G401.6 (cell line): ENCODE measurements at regions not wholly inside any gene's neighbourhood (a gene's known extent, or its start where the extent isn't known, plus 50 kb on each side); places are given as distances from the start of the nearest gene placed in this dataset.
A peak's percentile ranks its signal among the peaks of the same experiment; 100 is the strongest.

Experiments used
- FAIRE-seq: peaks from 2 replicates; lab custom pipeline; 2012; peaks lifted over from hg19 to GRCh38; lab: Jason Lieb, UNC

DNA sequence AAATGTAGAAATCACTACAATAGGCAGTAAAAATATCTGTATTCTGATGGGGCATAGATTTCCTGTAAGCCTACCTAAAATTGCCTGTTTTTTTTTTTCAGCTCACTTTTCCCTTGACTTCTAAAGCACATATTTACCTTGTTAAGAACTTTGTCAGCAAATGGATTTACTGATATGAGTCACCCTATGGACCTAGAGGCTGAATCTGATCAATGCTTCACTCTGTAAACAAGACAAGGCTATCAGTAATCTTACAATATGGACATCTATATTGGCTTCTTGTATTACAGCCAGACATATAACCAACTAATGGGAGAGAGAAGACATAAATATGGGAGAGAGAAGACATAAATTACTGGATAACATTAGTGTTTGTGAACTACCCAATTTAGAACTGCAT, 792.7 kb upstream of the CHD1 start:
- FAIRE-seq: no peak

DNA sequence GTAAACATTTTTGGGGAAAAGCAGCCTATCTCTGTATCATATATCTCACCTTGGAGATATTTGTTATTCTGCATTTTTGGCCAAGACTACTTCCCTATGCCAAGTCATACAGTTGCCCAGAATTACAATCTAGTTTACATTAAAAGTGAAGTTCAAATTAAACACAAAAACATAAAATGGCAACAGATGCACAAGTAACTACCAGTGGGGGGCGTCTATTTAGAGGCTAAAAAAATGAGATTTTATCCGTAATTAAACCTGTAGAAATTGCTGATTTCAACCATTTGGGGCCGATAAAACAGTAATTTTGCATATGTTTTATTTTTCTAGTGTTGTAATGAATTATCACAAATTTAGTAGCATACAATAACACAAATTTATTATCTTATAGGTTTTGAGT, 787.1 kb upstream of the CHD1 start:
- FAIRE-seq: no peak

DNA sequence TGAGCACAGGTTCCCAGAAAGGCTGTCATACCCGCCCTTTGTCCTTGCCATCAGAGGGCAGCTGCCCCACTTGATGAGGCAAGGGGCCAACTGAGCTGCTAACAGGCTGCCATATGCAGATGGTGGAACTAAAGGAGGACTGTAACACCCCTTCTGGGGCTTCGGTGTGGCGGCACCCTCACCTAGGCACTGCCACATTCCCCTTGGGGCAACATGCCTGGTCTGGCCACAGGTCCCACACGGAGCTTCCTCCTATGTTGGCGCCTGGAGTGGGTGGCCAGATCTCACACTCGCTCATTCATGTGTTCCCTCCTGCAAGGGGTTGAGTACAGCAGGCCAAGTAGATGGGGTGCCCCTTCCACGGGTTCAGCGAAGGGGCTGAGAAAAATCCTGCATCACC, 777.4 kb upstream of the CHD1 start:
- FAIRE-seq: no peak

DNA sequence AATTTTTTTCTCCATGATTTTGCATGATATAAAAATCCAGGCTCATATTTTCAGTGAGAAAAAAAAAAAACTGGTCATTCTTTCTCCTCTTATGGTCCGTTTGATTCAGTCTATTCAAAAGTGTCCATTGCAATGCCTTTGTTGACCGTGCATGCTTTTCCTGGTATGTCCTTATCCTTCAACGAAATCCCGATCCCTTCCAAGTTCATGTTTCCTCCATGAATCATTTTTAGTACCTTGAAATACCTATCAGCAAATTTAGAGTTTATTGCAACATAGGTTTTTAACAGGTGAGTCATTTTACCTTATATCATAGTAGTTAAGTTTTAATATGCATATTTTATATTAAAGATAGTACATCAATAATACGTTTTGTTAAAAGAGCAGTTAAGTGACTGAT, 773.8 kb upstream of the CHD1 start:
- no peak for FAIRE-seq

DNA sequence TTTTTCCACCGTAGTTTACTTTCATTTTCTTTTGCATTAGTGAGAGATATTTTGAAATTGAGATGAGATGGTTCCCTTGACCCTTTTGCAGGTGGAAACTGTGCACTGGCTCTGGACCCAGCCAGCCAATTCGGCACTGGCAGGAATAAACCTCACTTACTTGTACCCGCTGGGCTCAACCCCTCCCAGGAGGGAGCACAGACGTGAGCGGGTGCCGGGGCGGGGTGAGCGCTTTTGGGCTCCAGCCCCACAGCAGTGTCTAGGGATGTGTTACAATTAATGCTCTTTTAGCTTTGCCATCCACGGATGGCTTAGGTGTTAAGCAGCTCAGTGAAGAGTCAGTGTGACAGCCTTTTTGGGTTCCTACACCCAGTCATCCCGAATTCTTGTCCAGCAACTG, 766.1 kb upstream of the CHD1 start:
- no peak for FAIRE-seq

DNA sequence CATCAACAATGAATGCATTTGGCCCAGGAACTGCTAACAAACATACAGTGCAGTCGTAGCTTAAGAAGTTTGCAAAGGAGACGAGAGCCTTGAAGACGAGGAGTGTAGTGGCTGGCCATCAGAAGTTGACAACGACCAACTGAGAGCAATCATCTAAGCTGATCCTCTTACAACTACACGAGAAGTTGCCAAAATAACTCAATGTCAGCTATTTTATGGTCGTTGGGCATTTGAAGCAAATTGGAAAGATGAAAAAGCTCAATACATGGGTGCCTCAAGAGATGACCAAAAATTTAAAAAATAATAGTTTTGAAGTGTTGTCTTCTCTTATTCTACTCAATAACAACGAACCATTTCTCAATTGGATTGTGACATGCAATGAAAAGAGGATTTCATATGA, 757.7 kb upstream of the CHD1 start:
- no peak for FAIRE-seq

DNA sequence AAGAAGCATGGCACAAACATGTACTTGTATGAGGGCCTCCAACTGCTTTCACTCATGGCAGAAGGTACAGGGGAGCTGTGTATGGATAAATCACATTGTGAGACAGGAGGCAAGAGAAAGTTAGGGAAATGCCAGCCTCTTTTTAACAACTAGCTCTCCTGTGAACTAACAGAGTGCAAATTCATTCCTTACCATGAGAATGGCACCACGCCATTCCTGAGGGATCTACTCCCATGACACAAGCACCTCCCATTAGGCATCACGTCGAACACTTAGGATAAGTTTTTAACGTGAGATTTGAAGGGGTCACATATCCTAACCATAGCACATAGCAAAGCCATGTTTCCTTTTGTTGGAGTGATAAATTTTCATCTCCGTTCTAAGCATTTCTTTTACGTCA, 747.2 kb upstream of the CHD1 start:
- FAIRE-seq: no peak

DNA sequence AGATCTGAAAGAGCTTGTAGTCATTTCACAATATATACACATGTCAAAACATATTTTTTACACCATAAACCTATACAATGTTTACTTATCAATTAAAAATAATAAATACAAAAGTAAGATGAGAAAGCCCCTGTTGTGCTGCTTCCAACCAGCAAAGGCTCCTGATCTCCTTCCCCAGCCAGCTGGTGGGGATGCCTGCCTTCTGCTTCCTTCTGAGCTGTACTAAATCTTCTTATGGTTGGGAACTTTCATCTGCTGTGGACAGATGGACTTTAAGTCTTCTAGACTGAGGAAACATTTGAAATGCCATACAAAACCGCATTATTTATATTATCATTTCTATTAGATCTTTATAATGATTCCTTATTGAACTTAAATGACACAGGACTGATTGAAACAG, 745.3 kb upstream of the CHD1 start:
- no peak for FAIRE-seq

DNA sequence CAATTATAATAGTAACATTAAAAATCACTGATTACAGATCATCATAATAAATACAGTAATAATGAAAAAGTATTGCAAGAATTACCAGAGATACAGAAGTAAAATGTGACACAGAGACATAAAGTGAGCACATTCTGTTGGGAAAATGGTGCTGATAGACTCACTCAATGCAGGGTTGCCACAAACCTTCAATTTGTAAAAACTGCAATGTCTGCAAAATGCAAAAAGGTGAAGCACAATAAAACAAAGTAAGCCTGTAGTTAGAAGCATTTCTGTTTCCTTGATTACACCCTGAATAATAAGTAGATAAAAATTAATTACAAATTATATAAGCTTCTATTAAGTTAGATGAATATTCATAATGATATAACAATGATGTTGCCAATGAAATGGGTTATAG, 736.2 kb upstream of the CHD1 start:
- FAIRE-seq: no peak

DNA sequence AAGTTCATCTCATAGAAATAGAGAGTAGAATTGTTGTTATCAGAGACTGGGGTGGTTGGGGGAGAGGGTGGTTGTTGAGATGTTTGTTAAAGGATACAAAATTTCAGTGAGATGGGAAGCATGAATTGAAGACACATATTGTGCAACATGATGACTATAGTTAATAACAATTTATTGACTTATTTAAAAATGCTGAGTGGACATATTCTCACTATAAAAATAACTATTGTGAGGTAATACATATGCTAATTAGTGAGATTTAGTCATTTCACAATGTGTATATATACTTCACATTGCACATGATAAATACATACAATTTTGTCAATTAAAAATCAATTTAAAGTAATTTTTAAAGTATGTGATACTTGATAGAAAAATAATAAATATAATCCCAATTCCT, 722.5 kb upstream of the CHD1 start:
- peak; percentile 63 for FAIRE-seq

DNA sequence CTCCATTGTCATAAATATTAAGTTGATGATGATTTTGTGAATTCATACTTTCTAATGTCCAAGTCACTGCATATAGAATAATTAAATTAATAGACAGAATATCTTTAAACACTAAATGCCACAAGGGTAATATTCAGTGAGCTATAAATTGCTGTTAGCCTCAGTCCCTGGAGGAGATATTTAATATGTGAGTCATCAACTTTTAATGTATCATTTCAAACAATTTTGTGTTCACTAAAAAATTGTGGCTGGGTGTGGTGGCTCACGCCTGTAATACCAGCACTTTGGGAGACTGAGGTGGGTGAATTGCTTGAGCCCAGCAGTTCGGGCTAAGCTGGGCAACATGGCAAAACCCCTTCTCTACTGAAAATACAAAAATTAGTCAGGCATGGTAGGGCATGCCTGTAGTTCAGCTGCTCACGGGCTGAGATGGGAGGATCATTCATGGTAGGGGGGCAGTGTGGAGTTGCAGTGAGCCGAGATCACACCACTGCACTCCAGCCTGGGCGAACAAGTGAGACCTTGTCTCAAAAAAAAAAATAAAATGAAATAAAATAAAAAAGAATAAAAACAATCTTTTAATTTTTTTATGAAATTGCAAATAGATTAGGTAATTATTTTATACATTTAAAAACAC, 717.3 kb upstream of the CHD1 start:
- no peak for FAIRE-seq

DNA sequence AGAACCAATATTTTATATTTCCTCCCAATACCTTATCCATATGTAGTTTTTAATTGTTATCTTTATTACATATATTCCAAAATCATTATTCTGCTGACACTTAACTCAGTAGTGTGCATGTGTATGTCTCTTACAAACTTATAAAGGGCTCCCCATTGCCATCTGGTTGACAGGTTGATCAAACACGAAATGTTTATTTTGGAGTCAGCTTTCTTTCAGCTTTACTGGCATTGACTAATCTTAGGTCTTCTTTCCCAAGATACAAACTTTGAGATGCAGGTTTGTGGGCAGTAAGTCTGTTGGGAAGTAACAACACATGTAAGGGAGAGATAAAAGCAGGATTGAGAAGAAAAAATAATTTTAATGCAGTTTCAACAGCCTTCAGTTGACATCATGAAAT, 716.0 kb upstream of the CHD1 start:
- FAIRE-seq: no peak

DNA sequence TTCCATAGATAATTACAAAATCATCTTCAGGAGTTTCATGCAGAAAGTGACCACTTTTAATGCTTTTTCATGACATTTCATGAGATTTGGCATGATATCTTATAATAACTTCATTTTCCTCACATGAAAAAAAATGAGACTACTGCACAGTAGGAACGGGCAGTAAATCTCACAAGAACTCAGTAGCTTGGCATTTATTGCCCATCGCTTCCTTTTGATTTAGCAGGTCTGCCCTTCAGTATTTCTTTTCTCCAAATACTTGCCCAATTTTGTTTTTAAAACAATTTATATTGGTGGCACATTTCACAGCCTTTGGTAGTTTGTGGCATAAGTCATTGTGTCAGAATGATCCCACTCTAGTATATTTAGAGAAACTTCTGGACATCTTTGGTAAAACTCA, 711.8 kb upstream of the CHD1 start:
- FAIRE-seq: no peak

DNA sequence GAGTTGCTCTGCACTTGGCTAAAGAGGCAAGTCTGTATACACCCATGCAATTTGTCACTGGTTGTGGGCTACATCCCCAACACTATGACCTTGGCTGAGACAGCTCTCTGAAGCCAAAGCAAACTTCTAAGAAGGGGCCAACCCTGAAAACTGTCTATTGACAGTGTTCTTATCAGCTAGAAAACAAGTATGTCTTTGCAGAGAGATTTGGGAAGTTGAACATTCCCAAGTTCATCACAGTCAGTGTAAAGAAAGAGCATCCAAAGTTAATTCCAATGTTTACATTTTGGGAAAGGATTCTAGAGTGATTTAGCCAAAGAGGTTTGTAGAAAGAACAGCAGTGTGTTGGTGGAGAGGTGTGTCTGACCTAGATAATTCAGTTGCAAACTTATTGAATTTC, 711.1 kb upstream of the CHD1 start:
- no peak for FAIRE-seq

DNA sequence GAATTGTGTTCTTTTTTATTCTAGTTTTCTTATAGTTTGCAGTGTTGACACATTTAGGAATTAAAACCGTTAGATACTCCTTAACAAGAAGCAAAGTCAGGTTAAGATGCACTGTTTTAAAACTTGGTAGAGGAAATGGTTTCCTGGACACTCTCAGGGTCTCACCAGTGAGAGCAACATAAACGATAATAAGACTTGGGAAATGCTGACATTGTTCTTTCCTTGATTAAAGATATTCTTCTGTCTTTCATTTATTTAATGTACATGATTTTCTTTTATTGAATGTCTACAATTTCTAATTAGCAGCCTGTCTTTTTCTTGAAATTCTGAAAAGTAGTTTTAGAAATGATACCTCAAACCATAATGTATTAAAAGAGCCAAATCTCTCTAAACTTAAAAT, 707.9 kb upstream of the CHD1 start:
- no peak for FAIRE-seq

DNA sequence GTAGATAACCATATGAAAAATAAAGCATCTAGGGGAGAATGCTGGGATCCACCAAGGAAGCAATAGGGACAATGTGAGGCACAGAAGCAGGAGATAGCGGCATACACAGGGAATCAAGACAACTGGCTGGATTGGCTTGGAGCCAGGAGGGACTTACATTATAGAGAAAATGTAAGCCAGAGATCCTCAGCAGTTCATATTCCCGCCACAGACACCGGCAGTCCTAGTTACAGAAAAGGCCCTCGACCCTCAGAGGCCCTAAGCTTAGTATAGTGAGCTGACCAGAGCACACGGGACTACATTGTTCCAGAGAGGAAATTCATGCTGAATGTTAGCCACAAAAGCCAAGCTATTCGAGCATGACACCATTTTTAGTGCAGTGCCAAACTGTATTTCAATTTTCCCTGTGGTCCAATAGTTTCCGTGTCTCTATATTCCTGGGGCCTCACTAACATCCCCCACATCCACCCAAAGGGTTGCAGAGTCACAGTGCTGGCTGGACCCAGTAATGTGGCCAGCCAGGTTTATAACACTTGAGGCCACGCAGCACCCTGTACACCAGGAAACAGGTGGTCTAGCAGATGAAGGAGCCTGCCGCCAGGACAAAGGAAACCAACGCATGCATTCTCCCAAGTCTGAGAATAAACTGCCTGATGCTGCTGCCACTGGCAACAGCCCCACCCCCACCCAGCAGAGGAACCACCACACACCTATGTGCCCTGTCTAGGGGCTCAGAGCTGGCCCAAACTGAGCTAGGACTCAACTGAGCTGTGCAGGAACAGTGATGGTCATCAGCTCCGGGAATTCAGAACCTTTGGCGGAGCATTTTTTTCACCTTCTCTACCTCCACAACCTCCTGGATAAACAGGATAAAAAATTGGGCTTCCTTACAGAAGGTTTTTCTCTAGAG, 693.2 kb upstream of the CHD1 start:
- FAIRE-seq: no peak

DNA sequence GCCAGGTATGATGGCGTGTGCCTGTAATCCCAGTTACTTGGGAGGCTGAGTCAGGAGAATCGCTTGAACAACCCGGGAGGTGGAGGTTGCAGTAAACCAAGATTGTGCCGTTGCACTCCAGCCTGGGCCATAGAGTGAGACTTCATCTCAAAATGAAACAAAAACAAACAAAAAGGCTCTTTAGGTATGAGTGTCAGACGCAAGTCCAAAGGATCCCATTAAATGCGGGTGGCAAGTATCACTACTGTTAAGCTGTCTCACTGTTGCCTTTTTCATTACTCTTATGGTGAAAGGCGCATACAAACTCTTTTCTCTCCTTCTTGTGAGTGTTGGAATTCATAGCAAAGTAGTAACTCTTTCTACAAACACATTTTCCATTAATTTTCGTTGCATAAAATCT, 688.5 kb upstream of the CHD1 start:
- FAIRE-seq: no peak

DNA sequence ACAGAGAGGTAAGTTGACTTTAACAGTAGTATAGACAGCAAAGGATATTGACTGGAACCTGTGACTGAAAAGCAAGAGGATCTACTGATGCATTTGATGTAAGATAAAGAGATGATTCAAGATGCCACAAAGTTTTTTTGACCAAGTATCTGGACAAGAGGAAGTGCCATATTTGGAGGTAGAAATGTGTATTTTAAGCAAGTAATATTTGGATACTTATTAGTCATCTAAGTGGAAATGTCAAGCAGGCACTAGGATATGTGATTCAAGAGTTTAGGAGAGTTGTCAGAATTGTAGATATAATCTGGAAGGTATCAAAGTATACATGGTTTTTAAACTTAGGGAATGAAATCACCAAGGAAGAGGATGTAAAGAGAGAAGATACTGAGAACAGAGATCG, 686.1 kb upstream of the CHD1 start:
- FAIRE-seq: no peak

DNA sequence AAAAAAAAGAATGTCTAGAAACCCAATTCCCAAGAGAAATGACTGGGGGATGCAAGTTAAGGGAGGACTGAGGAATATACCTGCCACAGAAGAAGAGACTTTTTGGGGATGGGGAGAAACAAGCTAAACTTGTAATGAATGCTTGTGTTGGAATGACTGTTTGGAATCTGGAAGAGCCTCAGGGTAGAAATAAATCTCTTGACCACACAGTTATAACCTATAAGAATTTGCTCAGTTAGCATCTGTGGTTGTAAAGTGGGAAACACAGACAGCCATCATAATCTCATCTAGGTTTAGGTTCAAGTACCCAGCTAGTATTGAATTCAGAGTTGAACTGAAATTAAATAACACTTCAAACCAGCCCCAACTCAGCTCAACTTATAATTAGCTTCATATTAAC, 678.3 kb upstream of the CHD1 start:
- no peak for FAIRE-seq

DNA sequence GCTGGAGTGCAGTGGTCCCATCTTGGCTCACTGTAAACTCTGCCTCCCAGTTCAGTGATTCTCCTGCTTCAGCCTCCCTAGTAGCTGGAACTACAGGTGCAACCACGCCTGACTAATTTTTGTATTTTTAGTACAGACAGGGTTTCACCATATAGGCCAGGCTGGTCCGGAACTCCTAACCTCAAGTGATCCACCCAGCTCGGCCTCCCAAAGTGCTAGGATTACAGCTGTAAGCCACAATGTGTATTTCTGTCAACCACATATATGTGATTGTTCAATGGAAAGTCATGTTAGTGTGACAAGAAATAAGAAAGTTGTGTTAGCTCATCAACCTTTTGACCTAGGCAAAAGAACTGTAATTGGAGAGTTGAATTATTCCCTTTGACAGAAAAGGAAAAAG, 677.1 kb upstream of the CHD1 start:
- FAIRE-seq: no peak

DNA sequence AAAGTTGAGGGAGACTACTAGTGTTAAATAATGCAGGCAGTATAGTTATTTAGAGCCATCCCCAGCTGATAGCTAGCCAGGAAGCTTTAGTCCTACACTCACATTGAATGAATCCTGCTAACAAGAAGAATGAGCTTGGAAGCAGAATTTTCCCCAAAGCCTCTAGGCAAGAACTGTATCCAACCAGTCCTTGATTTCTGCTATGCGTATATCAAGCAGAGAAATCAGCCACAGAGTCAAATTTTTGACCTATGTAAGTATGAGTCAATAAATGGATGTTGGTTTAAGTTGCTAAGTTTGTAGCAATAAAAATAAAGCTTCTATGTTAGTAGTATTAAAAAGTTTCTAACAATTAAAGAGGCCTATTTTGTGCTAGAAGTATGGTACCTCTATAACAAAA, 672.1 kb upstream of the CHD1 start:
- FAIRE-seq: no peak

DNA sequence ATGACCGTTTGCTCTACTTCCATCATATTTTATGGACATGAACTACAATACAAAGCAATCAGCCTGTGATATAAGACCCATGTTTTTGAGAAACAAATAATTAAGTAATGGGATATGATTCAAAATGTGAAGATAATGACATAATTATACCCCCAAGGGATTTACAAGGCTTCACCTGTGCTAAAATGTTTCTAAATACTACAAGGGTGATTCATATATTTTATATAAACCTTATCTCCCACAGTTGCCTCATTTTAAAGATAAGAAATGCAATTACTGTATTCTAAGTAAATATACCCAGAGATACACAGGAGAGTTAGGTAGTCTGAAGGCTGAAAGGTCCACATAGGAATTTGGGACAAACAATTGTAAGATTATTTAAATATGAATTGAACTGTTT, 662.0 kb upstream of the CHD1 start:
- no peak for FAIRE-seq

DNA sequence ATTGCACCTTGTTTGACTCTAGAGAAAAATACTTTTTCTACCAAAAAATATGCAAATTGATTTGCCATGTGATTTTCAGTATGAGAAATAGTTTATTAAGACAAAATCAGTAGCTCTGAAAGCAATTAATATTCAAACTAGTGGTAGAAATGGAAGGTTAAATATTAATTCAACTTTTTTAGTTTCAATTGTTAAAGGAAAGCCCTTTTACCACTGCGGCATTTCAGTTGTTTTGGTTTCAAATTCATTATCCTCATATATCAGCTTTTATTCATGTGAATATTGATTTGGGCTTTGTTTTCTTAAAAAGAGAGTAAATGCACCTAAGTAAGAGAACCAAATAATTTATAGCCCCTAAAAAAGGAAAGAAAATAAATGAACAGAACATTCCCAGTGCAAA, 660.6 kb upstream of the CHD1 start:
- FAIRE-seq: no peak

DNA sequence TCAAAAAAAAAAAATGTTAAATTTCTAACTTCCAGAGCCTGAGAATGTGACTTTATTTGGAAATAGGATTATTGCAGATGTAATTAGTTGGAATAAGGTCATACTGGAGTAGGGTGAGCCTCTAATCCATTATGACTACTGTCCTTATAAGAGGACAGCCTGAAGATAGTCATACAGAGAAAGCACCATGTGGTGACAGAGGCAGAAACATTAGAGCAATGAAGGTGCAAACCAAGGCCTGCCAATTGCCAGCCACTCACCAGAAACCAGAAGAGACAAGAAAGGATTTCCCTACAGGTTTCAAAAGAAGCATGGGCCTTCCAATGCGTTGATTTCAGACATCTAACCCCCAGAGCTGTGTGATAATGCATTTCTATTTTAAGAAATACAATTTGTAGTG, 659.2 kb upstream of the CHD1 start:
- FAIRE-seq: no peak
